ENCODE measurements at regions not wholly inside any gene's neighbourhood (a gene's known extent, or its start where the extent isn't known, plus 50 kb on each side); places are given as distances from the start of the nearest gene placed in this dataset.

DNA sequence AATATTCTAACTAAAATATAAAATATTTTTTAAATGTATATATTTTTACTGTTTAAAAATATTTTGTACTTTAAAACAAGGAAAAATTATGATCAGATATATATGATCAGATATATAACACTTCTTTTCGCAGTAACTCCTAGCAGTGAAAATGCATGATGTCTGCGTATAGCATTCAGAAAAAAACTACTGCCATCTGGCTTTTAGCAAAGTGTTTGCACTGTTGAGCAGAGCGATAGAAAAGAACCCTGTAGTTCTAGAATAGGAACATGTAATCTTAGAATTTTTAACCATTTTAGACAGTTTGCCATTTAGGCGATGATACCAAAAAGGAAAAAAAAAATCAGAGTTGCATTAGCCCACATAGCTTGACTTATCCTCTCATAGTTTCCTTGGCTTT is 370.4 kb upstream of the ANO3 start:
- TF ChIP-seq CTCF (IDR thresholded peaks at IDR 0.05; ENCODE audit: partially characterized antibody, unreplicated experiment): no peak
- Mint-ChIP-seq H3K4me1 (ENCODE audit: low read depth, unreplicated experiment) (no peaks in the 10 kb centered on the region), H3K9me3 (ENCODE audit: unreplicated experiment) (no peaks in the 10 kb centered on the region), H3K4me3 (ENCODE audit: unreplicated experiment) (no peak overlapping the region), H3K27ac (ENCODE audit: unreplicated experiment) (no peak overlapping the region), H3K27me3 (ENCODE audit: unreplicated experiment) (no peaks in the 10 kb centered on the region), H3K36me3 (ENCODE audit: unreplicated experiment) (no peaks in the 10 kb centered on the region)
- DNase-seq: no peak

GRCh38 chr11:25970726-25971508 is 361.0 kb upstream of the ANO3 start:
- no peaks in the 10 kb centered on the region for H3K9me3 Mint-ChIP-seq (ENCODE audit: unreplicated experiment)
- peaks cover 3% of the 10 kb centered on the region for H3K4me1 Mint-ChIP-seq (ENCODE audit: low read depth, unreplicated experiment)
- peak; percentile 48 for TF ChIP-seq CTCF (IDR thresholded peaks at IDR 0.05; ENCODE audit: partially characterized antibody, unreplicated experiment)
- no peaks in the 10 kb centered on the region for H3K36me3 Mint-ChIP-seq (ENCODE audit: unreplicated experiment)
- no peak overlapping the region for H3K27ac Mint-ChIP-seq (ENCODE audit: unreplicated experiment)
- no peaks in the 10 kb centered on the region for H3K27me3 Mint-ChIP-seq (ENCODE audit: unreplicated experiment)
- H3K4me3 Mint-ChIP-seq (ENCODE audit: unreplicated experiment): no peak overlapping the region
- no peak for DNase-seq

GRCh38 chr11:25980091-25980490 is 351.8 kb upstream of the ANO3 start:
- H3K27ac Mint-ChIP-seq (ENCODE audit: unreplicated experiment): no peak overlapping the region
- no peaks in the 10 kb centered on the region for H3K9me3 Mint-ChIP-seq (ENCODE audit: unreplicated experiment)
- H3K4me1 Mint-ChIP-seq (ENCODE audit: low read depth, unreplicated experiment): peaks cover 7% of the 10 kb centered on the region
- no peak overlapping the region for H3K4me3 Mint-ChIP-seq (ENCODE audit: unreplicated experiment)
- no peak for TF ChIP-seq CTCF (IDR thresholded peaks at IDR 0.05; ENCODE audit: partially characterized antibody, unreplicated experiment)
- H3K36me3 Mint-ChIP-seq (ENCODE audit: unreplicated experiment): no peaks in the 10 kb centered on the region
- no peak for DNase-seq
- no peaks in the 10 kb centered on the region for H3K27me3 Mint-ChIP-seq (ENCODE audit: unreplicated experiment)

DNA sequence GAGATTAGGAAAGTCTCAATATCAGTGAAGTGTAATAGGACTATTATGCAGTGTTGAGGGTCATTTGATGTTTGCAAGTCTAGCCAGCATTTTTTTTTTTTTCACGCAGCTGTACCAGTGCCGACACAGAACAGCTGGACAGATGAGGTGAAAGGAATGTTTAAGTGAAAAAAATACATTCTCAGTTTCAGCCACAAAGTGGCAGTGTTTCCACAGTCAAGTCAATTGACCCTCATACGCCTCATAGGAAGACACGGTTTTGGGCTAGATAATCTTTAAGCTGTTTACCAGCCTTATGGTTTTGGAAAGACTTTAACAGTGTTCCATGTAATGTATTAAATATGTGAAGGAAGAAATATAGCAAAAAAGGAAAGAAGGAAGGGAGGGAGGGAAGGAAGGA is 349.9 kb upstream of the ANO3 start:
- H3K27me3 Mint-ChIP-seq (ENCODE audit: unreplicated experiment): no peaks in the 10 kb centered on the region
- H3K4me3 Mint-ChIP-seq (ENCODE audit: unreplicated experiment): no peak overlapping the region
- H3K4me1 Mint-ChIP-seq (ENCODE audit: low read depth, unreplicated experiment): no peaks in the 10 kb centered on the region
- no peak for DNase-seq
- H3K9me3 Mint-ChIP-seq (ENCODE audit: unreplicated experiment): no peaks in the 10 kb centered on the region
- H3K27ac Mint-ChIP-seq (ENCODE audit: unreplicated experiment): no peak overlapping the region
- peak; percentile 43 for TF ChIP-seq CTCF (IDR thresholded peaks at IDR 0.05; ENCODE audit: partially characterized antibody, unreplicated experiment)
- no peaks in the 10 kb centered on the region for H3K36me3 Mint-ChIP-seq (ENCODE audit: unreplicated experiment)

- Mint-ChIP-seq H3K27me3 (ENCODE audit: unreplicated experiment) (no peaks in the 10 kb centered on the region), H3K9me3 (ENCODE audit: unreplicated experiment) (no peaks in the 10 kb centered on the region), H3K36me3 (ENCODE audit: unreplicated experiment) (no peaks in the 10 kb centered on the region), H3K27ac (ENCODE audit: unreplicated experiment) (no peak overlapping the region), H3K4me1 (ENCODE audit: low read depth, unreplicated experiment) (no peaks in the 10 kb centered on the region), H3K4me3 (ENCODE audit: unreplicated experiment) (no peak overlapping the region)
- no peak for DNase-seq
- no peak for TF ChIP-seq CTCF (IDR thresholded peaks at IDR 0.05; ENCODE audit: partially characterized antibody, unreplicated experiment)
Observed at GRCh38 chr11:25983280-25983679, 348.6 kb upstream of the ANO3 start.
